GM18868 (cell line): ENCODE measurements at regions not wholly inside any gene's neighbourhood (a gene's known extent, or its start where the extent isn't known, plus 50 kb on each side); places are given as distances from the start of the nearest gene placed in this dataset.
"Not testable (repeated sequence)": the region's sequence is repeated elsewhere in the genome, so short reads cannot be mapped to it uniquely, and the experiment has no call there.

ENCODE experiments used
- ATAC-seq: cut with Tn5 transposase; IDR thresholded peaks from one replicate; pipeline ENCODE4 v1.9.1; 2021; ENCODE audit warnings: mild to moderate bottlenecking, moderate library complexity; ENCODE audit not compliant: unreplicated experiment

GRCh38 chr6:94953867-94954631 lies 623.3 kb upstream of the MANEA start:
- ATAC-seq, result no peak

- no peak for ATAC-seq
Measured at GRCh38 chr6:94955156-94955555, 622.2 kb upstream of the MANEA start.

- no peak for ATAC-seq
Measured at GRCh38 chr6:94956910-94957309, 620.4 kb upstream of the MANEA start.

- ATAC-seq, result not testable (repeated sequence)
Measured at GRCh38 chr6:94964703-94965102, 612.6 kb upstream of the MANEA start.

- ATAC-seq, result no peak
Measured at GRCh38 chr6:94988701-94989100, 588.6 kb upstream of the MANEA start.

- peak; percentile 57 for ATAC-seq
Measured at GRCh38 chr6:95017922-95018321, 559.4 kb upstream of the MANEA start.
